HCT116 (cell line): ENCODE measurements at regions not wholly inside any gene's neighbourhood (a gene's known extent, or its start where the extent isn't known, plus 50 kb on each side); places are given as distances from the start of the nearest gene placed in this dataset.

Experiments
- ATAC-seq: fragments of 200-7000 bp; cut with Tn5 transposase; 2 replicates; pipeline ENCODE4 v1.9.1; 2020; ENCODE audit warnings: mild to moderate bottlenecking, moderate library complexity
- BruUV-seq: library from RNA; stranded (reverse); fragments of 400-500 nt; replicated peaks from 2 replicates; lab custom pipeline; 2021; lab: Mats Ljungman, UMichigan
- CTCF ChIA-PET: fragments of 300-600 bp; sonication (Branson Sonifier 250); formaldehyde crosslinking; loops from one replicate; lab custom pipeline; 2021; ENCODE audit warnings: antibody characterized with exemption; lab: Charles Lee
- POLR2A ChIA-PET: fragments of 300-600, 350-600 bp; sonication (Branson Sonifier 250); formaldehyde crosslinking; loops from one replicate; lab custom pipeline; 2021; ENCODE audit warnings: antibody characterized with exemption; lab: Charles Lee
- RAD21 ChIA-PET, 2 experiments: fragments of 300-600 bp; sonication (Branson Sonifier 250); formaldehyde crosslinking; loops; one replicate each; lab custom pipeline; 2023; ENCODE audit warnings: low total read pairs in 2 of 2; ENCODE audit not compliant: uncharacterized antibody in 2 of 2, unreplicated experiment in 2 of 2, low non-redundant PET in 1 of 2; lab: Charles Lee
- DNase-seq: peaks from one replicate; pipeline ENCODE4 v3.0.0-alpha.2; 2010; ENCODE audit warnings: low read depth, low spot score
- H2AFZ ChIP-seq: fragments of 200-600 bp; shearing (Covaris generic), sonication (generic); 2 replicates; pipeline ENCODE4 v1.6.1; 2017; ENCODE audit warnings: low read depth, mixed run types, mixed read lengths, antibody characterized with exemption, low read length; ENCODE audit not compliant: poor library complexity, severe bottlenecking
- H3K27ac ChIP-seq: 2 replicates; pipeline ENCODE4 v1.5.1; 2012; ENCODE audit warnings: low read depth, low read length
- H3K27me3 ChIP-seq: fragments of 200-600 bp; sonication (generic); 2 replicates; pipeline ENCODE4 v1.6.1; 2016; ENCODE audit warnings: mixed run types, low read length, mixed read lengths; ENCODE audit not compliant: insufficient read depth
- H3K36me3 ChIP-seq, 2 experiments: fragments of 200-500 bp in 1 of 2; fragments of 200-600 bp in 1 of 2; sonication (Bioruptor generic) in 1 of 2; sonication (generic) in 1 of 2; 2 replicates each; pipeline versions ENCODE4 v1.5.1 to v1.6.1; 2014 to 2016; ENCODE audit warnings: low read length in 2 of 2, inconsistent platforms in 1 of 2, mixed read lengths in 1 of 2, mixed run types in 1 of 2; ENCODE audit not compliant: insufficient read depth in 2 of 2, control insufficient read depth in 1 of 2
- H3K4me1 ChIP-seq, 2 experiments: fragments of 200-600 bp in 1 of 2; sonication (generic) in 1 of 2; 2 replicates each; pipeline versions ENCODE4 v1.5.1 to v1.6.1; 2012 to 2017; ENCODE audit warnings: low read length in 2 of 2, inconsistent platforms in 1 of 2, mild to moderate bottlenecking in 1 of 2, mixed read lengths in 1 of 2, mixed run types in 1 of 2, moderate library complexity in 1 of 2; ENCODE audit not compliant: insufficient read depth in 2 of 2, control insufficient read depth in 1 of 2
- H3K4me2 ChIP-seq: fragments of 200-600 bp; sonication (generic); 2 replicates; pipeline ENCODE4 v1.6.1; 2017; ENCODE audit warnings: mixed run types, low read length, mixed read lengths
- H3K4me3 ChIP-seq, 2 experiments: fragments of 200-600 bp in 1 of 2; sonication (generic) in 1 of 2; replicated peaks in 1 of 2; 2 replicates each; pipeline ENCODE4 v1.5.1; 2011 to 2016; ENCODE audit warnings: low read length in 2 of 2, control low read depth in 1 of 2, low read depth in 1 of 2, mild to moderate bottlenecking in 1 of 2, mixed read lengths in 1 of 2, mixed run types in 1 of 2
- H3K79me2 ChIP-seq: fragments of 200-600 bp; sonication (generic); 2 replicates; pipeline ENCODE4 v1.6.1; 2017; ENCODE audit warnings: mild to moderate bottlenecking, mixed run types, low read length, moderate library complexity, mixed read lengths; ENCODE audit not compliant: insufficient read depth
- H3K9ac ChIP-seq: fragments of 200-600 bp; sonication (generic); 2 replicates; pipeline ENCODE4 v1.6.1; 2016; ENCODE audit warnings: low read length, mixed read lengths
- H3K9me2 ChIP-seq: fragments of 200-600 bp; sonication (generic), shearing (Covaris generic); 2 replicates; pipeline ENCODE4 v1.6.1; 2017; ENCODE audit warnings: mixed run types, mild to moderate bottlenecking, moderate library complexity; ENCODE audit not compliant: insufficient read depth
- H3K9me3 ChIP-seq, 2 experiments: fragments of 200-500 bp in 1 of 2; fragments of 200-600 bp in 1 of 2; sonication (Bioruptor generic) in 1 of 2; sonication (generic) in 1 of 2; 2 replicates each; pipeline ENCODE4 v1.6.1; 2014 to 2017; ENCODE audit warnings: low read length in 2 of 2, mixed read lengths in 2 of 2, inconsistent platforms in 1 of 2, low read depth in 1 of 2, mild to moderate bottlenecking in 1 of 2, mixed run types in 1 of 2, moderate library complexity in 1 of 2; ENCODE audit not compliant: control insufficient read depth in 1 of 2, insufficient read depth in 1 of 2
- H4K20me1 ChIP-seq: fragments of 200-600 bp; sonication (generic), shearing (Covaris generic); 2 replicates; pipeline ENCODE4 v1.6.1; 2017; ENCODE audit warnings: mixed run types, mild to moderate bottlenecking, moderate library complexity; ENCODE audit not compliant: insufficient read depth
- CEBPB ChIP-seq: IDR thresholded peaks from 2 replicates; pipeline ENCODE4 v1.6.1; 2012; ENCODE audit warnings: low read depth
- ELF1 ChIP-seq: IDR thresholded peaks from 2 replicates; pipeline ENCODE4 v1.6.1; 2012; ENCODE audit warnings: low read depth, borderline replicate concordance
- EZH2 ChIP-seq: fragments of 200-600 bp; sonication (generic); IDR thresholded peaks from 2 replicates; pipeline ENCODE4 v1.6.1; 2017; ENCODE audit warnings: antibody characterized with exemption, mixed run types
- EZH2phosphoT487 ChIP-seq: fragments of 200-600 bp; IDR thresholded peaks from 2 replicates; pipeline ENCODE4 v1.6.1; 2018; ENCODE audit warnings: antibody characterized with exemption, borderline replicate concordance
- FOSL1 ChIP-seq: IDR thresholded peaks from 2 replicates; pipeline ENCODE4 v1.6.1; 2012; ENCODE audit warnings: low read depth
- JUND ChIP-seq: IDR thresholded peaks from 2 replicates; pipeline ENCODE4 v1.6.1; 2012
- POLR2A ChIP-seq: IDR thresholded peaks from 2 replicates; pipeline ENCODE4 v1.7.0; 2011; ENCODE audit warnings: borderline replicate concordance; ENCODE audit not compliant: insufficient read depth, insufficient read length; ENCODE audit errors: extremely low read depth
- POLR2AphosphoS5 ChIP-seq: IDR thresholded peaks from 2 replicates; pipeline ENCODE4 v1.6.1; 2011; ENCODE audit warnings: mild to moderate bottlenecking, low read depth, low read length, moderate library complexity
- RAD21 ChIP-seq: IDR thresholded peaks from 2 replicates; pipeline ENCODE4 v1.6.1; 2012; ENCODE audit warnings: low read depth, mild to moderate bottlenecking
- SIN3A ChIP-seq: IDR thresholded peaks from 2 replicates; pipeline ENCODE4 v1.6.1; 2012; ENCODE audit warnings: low read depth
- SP1 ChIP-seq: IDR thresholded peaks from 2 replicates; pipeline ENCODE4 v1.6.1; 2012; ENCODE audit warnings: low read depth
- SRF ChIP-seq: IDR thresholded peaks from 2 replicates; pipeline ENCODE4 v1.6.1; 2012; ENCODE audit warnings: low read depth
- YY1 ChIP-seq: IDR thresholded peaks from 2 replicates; pipeline ENCODE4 v1.6.1; 2011; ENCODE audit warnings: low read length, low read depth, moderate library complexity, mild to moderate bottlenecking; ENCODE audit not compliant: insufficient replicate concordance; ENCODE audit errors: extremely low read depth
- ZFX ChIP-seq: fragments of 450-650 bp; IDR thresholded peaks from 2 replicates; pipeline ENCODE4 v1.6.1; 2017
- ZNF274 ChIP-seq: fragments of 200-500 bp; sonication (Bioruptor generic); IDR thresholded peaks from 2 replicates; pipeline ENCODE4 v1.6.1; 2014; ENCODE audit warnings: mild to moderate bottlenecking, low read depth, low read length, inconsistent platforms
- intact Hi-C: fragments of 100-400 bp; cut with micrococcal nuclease; formaldehyde crosslinking; loops from 2 replicates; pipeline ENCODE4 v1.10.0; 2022
- TF ChIP-seq, protein P1 (sequence below): IDR thresholded peaks from 2 replicates; pipeline ENCODE4 v1.6.1; 2012
- TF ChIP-seq, protein P2 (sequence below), 3 experiments: fragments of 200-600 bp in 1 of 3; sonication (generic) in 1 of 3; IDR thresholded peaks in 2 of 3; conservative IDR thresholded peaks in 1 of 3; 2 replicates each; pipeline ENCODE4 v1.5.1; 2012 to 2017; ENCODE audit warnings: low read depth in 2 of 3, low read length in 2 of 3, antibody characterized with exemption in 1 of 3, borderline replicate concordance in 1 of 3, control low read depth in 1 of 3, mild to moderate bottlenecking in 1 of 3, mixed read lengths in 1 of 3, mixed run types in 1 of 3, moderate library complexity in 1 of 3; ENCODE audit not compliant: insufficient read depth in 1 of 3
- TF ChIP-seq, protein P3 (sequence below): IDR thresholded peaks from 2 replicates; pipeline ENCODE4 v1.6.1; 2012

DNA sequence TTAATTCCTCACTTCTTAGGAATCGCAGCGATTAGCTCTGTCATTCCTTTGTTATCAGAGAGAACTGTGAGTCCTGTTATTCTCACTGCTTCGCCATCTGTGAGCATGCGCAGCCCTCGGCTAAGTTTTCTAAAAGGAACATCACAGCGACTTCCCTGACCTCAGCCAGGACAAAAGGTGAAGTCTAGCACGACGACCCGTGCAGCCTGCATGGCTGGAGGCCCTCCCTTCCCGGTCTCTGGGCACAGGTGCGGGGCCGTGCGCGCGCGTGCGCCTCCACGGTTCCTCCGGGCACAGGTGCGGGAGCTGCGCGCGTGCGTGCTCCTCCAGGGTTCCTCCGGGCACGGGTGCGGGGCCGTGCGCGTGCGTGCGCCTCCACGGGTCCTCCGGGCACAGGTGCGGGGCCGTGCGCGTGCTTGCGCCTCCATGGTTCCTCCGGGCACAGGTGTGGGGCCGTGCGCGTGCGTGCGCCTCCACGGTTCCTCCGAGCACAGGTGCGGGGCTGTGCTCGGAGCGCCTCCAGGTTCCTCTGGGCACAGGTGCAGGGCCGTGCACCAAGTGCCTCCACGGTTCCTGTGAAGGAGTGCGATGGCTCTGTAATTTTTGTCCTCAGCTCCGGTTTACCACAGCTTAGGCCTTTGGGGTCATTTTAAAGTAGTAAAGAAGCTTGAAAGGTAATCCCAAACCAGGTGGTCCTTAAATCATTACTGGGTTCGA, 212.3 kb downstream of the ERMARD start:
- no peaks in the 10 kb centered on the region for H3K4me1 ChIP-seq
- ChIA-PET RAD21 (no interaction called here), CTCF (no interaction called here), POLR2A (no interaction called here)
- no TSS peak for BruUV-seq
- no peak for TF ChIP-seq POLR2AphosphoS5
- TF ChIP-seq ZFX = no peak
- no peaks in the 10 kb centered on the region for H3K9me2 ChIP-seq
- H3K9me3 ChIP-seq = no peaks in the 10 kb centered on the region
- no peak overlapping the region for H3K4me2 ChIP-seq
- intact Hi-C loops = no loop called here
- DNase-seq (no peak), ATAC-seq (no peak)
- H3K79me2 ChIP-seq = no peaks in the 10 kb centered on the region
- H3K4me3 ChIP-seq = no peak overlapping the region
- no peaks in the 10 kb centered on the region for H3K27me3 ChIP-seq
- H3K9ac ChIP-seq = no peak overlapping the region
- H2AFZ ChIP-seq = no peak overlapping the region
- no peaks in the 10 kb centered on the region for H4K20me1 ChIP-seq
- H3K36me3 ChIP-seq = no peaks in the 10 kb centered on the region
- H3K27ac ChIP-seq = no peak overlapping the region

DNA sequence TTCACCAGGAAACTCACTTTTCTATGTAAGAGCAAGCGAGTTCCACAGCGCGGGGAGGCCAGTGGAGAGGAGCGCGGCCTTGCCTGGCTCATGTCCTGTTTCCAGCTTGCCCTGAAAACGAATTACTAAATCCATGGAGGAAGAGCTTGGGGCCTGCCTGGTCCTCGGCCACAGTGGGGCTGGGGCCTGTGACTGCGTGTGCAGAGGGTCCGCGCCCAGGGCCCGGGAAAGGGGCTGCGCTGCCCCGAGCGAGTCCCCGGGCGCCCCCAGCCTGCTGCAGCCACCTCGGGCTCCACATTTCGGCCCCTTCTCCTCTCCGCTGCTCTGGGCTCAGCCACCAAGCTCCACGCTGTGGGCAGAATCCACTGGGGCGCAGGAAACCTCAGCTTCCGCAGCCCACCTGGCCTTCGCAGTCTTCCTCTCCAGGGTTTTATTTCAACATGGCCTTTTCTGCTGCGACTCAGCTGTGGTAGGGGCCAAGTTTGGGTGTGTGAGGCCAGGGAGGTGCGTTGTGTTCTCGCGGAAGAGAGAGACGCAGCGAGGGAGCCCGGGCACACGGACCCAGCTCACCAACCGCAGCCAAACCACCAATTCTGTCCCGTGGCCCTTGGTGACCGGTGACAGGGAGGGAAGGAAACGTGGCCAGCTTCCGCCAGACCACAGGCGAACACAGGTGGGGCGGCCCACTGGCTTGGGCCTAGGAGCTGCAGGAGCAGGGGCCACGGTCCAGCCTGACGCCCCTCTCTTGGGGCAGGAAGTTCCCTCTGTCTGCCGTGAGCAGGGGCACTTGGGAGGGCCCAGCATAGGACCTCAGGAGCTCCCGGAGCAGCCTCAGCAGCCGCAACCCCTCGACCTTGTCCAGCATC, 211.4 kb downstream of the ERMARD start:
- DNase-seq (no peak), ATAC-seq (no peak)
- Histone ChIP-seq H3K9ac (no peak overlapping the region), H3K4me1 (no peaks in the 10 kb centered on the region), H3K79me2 (no peaks in the 10 kb centered on the region), H3K9me2 (no peaks in the 10 kb centered on the region), H2AFZ (no peak overlapping the region), H3K4me3 (no peak overlapping the region), H4K20me1 (no peaks in the 10 kb centered on the region), H3K27ac (no peak overlapping the region), H3K4me2 (no peak overlapping the region), H3K36me3 (no peaks in the 10 kb centered on the region), H3K9me3 (no peaks in the 10 kb centered on the region), H3K27me3 (no peaks in the 10 kb centered on the region)
- RAD21 ChIA-PET = no interaction called here
- BruUV-seq = no TSS peak
- POLR2A ChIA-PET = no interaction called here
- CTCF ChIA-PET = no interaction called here
- intact Hi-C loops = no loop called here
- TF ChIP-seq FOSL1 (no peak), CEBPB (no peak), JUND (no peak), EZH2phosphoT487 (no peak), YY1 (no peak), SIN3A (no peak), POLR2A (no peak), RAD21 (no peak), SRF (no peak), EZH2 (no peak), POLR2AphosphoS5 (no peak), SP1 (no peak), ELF1 (no peak), ZNF274 (no peak)
- TF ChIP-seq, protein P1, sequence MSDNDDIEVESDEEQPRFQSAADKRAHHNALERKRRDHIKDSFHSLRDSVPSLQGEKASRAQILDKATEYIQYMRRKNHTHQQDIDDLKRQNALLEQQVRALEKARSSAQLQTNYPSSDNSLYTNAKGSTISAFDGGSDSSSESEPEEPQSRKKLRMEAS = no peak
- TF ChIP-seq, protein P2, sequence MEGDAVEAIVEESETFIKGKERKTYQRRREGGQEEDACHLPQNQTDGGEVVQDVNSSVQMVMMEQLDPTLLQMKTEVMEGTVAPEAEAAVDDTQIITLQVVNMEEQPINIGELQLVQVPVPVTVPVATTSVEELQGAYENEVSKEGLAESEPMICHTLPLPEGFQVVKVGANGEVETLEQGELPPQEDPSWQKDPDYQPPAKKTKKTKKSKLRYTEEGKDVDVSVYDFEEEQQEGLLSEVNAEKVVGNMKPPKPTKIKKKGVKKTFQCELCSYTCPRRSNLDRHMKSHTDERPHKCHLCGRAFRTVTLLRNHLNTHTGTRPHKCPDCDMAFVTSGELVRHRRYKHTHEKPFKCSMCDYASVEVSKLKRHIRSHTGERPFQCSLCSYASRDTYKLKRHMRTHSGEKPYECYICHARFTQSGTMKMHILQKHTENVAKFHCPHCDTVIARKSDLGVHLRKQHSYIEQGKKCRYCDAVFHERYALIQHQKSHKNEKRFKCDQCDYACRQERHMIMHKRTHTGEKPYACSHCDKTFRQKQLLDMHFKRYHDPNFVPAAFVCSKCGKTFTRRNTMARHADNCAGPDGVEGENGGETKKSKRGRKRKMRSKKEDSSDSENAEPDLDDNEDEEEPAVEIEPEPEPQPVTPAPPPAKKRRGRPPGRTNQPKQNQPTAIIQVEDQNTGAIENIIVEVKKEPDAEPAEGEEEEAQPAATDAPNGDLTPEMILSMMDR (IDR thresholded peaks at IDR 0.05 in 2 of 3, conservative IDR thresholded peaks at IDR 0.05 in 1 of 3; ENCODE audit: borderline replicate concordance in 1 of 3, insufficient read depth in 1 of 3, low read depth in 2 of 3, low read length in 2 of 3) = no peak
- TF ChIP-seq, protein P3, sequence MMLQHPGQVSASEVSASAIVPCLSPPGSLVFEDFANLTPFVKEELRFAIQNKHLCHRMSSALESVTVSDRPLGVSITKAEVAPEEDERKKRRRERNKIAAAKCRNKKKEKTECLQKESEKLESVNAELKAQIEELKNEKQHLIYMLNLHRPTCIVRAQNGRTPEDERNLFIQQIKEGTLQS = no peak
